Stomach (tissue), 4 donors: ENCODE measurements at regions not wholly inside any gene's neighbourhood (a gene's known extent, or its start where the extent isn't known, plus 50 kb on each side); places are given as distances from the start of the nearest gene placed in this dataset.

ENCODE experiments used
- CTCF ChIP-seq, 7 experiments: fragments of 450-650 bp in 4 of 7; fragments of 200-600 bp in 3 of 7; sonication (generic) in 3 of 7; IDR thresholded peaks; one replicate each; pipeline ENCODE4 v1.5.1; 2016 to 2019; ENCODE audit warnings: antibody characterized with exemption in 7 of 7, control low read depth in 2 of 7, mild to moderate bottlenecking in 1 of 7
- EP300 ChIP-seq: sonication (generic); formaldehyde crosslinking; IDR thresholded peaks from one replicate; pipeline ENCODE4 v1.6.1; 2017; ENCODE audit warnings: antibody characterized with exemption
- POLR2A ChIP-seq, 4 donors: fragments of 450-650 bp; IDR thresholded peaks; one replicate each; pipeline ENCODE4 v1.6.1; 2016; ENCODE audit warnings: antibody characterized with exemption in 4 of 4, control low read depth in 2 of 4, mild to moderate bottlenecking in 1 of 4, moderate library complexity in 1 of 4
- POLR2AphosphoS5 ChIP-seq, 3 donors: sonication (generic); formaldehyde crosslinking; IDR thresholded peaks; one replicate each; pipeline ENCODE4 v1.6.1; 2016; ENCODE audit warnings: antibody characterized with exemption in 3 of 3

- TF ChIP-seq CTCF (IDR thresholded peaks at IDR 0.05) (no peak), POLR2A (IDR thresholded peaks at IDR 0.05) (no peak), POLR2AphosphoS5 (IDR thresholded peaks at IDR 0.05) (no peak), EP300 (no peak)
Measured at GRCh38 chr18:6571239-6571602, 156.5 kb upstream of the L3MBTL4 start.
